Stimulated activated CD4-positive, alpha-beta T cell treated with anti-CD3 and anti-CD28 coated beads, Interleukin-12 subunit alpha, Interleukin-12 subunit beta, amount 100 ng/mL, for 48 hours (primary cell): ENCODE measurements at regions not wholly inside any gene's neighbourhood (a gene's known extent, or its start where the extent isn't known, plus 50 kb on each side); places are given as distances from the start of the nearest gene placed in this dataset.
"Not testable (repeated sequence)": the region's sequence is repeated elsewhere in the genome, so short reads cannot be mapped to it uniquely, and the experiment has no call there.

Source experiments
- DNase-seq, 3 donors: peaks; one replicate each; pipeline ENCODE4 v3.0.0-alpha.2; 2020; ENCODE audit warnings: low read depth in 2 of 3, low spot score in 1 of 3

- no peak for DNase-seq
These were observed 236.3 kb upstream of the ID2 start for GRCh38 chr2:8445580-8445979.

DNA sequence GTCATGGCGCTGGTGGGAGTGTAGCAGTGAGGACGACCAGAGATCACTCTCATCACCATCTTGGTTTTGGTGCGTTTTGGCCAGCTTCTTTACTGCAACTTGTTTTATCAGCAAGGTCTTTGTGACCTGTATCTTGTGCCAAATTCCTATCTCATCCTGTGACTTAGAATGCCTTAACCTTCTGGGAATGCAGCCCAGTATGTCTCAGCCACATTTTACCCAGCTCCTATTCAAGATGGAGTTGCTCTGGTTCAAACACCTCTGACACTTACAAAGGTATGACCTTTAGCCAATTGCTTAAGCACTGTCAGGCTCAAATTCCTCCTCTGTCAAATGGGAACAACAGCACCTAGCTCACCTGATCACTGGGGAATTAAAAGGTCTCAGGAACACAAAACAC lies 235.1 kb upstream of the ID2 start:
- DNase-seq: not testable (repeated sequence)

DNA sequence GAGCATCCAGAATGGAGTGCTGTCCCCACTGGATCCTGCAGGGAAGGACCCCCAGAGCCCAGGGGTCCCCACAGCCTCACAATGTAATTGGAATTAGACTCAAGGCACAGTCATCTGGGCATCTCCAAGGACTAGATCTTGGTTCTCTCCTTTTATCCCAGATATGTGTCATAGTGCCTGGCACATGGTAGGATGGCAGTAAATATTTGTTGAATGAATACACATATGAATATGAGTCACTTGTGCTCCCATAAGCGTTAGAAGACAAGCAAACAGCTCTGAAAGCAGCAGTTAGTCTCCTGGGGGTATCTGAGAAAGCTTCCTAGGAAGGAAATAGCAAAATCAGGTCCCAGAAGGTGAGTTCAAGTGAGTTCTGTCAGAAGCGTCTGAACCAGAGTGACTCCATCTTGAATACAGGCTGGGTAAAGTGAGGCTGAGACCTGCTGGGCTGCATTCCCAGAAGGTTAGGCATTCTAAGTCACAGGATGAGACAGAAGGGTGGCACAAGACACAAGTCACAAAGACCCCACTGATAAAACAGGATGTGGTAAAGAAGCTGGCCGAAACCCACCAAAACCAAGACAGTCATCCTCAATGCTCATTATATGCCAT lies 234.1 kb upstream of the ID2 start:
- no peak for DNase-seq

DNA sequence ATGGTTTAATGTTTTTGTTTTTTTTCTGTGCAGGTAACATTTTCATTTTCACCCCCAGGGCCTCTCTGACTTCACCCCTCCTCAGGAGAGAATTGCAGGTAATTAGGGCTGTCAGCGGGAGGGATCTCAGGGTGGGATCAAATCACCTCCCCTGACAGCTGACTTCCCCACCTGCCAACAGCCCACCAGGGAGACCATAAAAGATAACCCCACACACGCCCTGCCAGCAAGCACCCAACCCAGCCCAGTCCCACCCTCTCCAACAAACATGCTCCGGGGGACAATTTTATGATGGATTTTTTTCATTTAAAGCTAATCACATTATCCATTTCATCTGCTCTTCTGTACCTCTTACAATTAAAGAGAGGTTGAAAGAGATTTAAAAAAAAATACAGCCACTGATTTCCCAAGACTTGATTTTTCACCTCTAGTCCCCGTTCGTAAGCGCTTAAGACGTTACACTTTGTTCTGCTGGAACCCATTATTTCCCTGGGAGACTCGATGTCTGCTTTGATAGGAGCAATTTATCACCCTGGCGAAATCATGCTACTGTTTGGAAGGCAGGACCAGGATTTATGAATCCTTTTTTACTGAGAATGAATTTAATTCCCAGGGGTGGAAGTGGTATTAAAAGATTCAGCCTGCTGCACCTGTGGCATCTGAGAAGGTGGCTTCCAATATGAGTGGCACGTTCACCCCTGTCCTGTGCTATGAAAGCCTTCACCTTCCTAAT lies 232.9 kb upstream of the ID2 start:
- DNase-seq: no peak

DNA sequence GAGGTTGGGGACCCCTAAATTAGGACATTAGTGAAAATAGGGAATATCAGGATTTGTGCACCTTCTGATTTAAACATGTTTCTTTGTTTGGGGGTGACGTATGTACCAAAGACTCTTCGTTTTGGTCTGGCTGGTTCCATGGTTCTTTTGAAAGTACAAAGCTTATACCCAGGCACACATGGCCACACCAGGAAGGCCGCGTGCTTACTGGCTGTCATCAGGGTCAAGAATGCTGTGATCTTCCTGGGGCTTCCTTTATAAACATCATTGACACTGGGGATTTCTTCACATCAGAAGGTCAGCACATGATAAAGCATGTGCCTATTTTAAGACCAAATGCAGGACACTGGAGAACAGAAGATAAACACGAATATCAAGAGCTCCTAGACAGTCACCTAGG lies 230.6 kb upstream of the ID2 start:
- no peak for DNase-seq

DNA sequence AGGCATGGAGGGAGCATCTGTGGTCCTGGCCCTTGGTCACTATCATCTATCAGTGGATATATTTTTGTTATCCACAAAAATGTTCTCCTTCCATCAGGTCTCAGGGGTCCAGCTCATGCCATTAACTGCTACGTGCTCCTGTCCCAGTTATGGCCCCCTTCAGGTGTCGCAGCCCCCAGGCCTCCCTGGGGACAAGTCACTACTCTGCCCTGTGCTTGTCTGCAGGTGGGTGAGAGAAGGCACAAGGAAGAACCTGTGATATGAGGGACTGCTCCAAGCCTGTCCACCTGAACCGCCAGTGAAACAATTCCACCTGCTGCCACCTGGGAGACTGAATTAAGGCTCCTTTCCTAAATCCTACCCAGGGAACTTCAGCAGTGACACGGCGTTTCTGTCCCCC lies 229.6 kb upstream of the ID2 start:
- DNase-seq: no peak

DNA sequence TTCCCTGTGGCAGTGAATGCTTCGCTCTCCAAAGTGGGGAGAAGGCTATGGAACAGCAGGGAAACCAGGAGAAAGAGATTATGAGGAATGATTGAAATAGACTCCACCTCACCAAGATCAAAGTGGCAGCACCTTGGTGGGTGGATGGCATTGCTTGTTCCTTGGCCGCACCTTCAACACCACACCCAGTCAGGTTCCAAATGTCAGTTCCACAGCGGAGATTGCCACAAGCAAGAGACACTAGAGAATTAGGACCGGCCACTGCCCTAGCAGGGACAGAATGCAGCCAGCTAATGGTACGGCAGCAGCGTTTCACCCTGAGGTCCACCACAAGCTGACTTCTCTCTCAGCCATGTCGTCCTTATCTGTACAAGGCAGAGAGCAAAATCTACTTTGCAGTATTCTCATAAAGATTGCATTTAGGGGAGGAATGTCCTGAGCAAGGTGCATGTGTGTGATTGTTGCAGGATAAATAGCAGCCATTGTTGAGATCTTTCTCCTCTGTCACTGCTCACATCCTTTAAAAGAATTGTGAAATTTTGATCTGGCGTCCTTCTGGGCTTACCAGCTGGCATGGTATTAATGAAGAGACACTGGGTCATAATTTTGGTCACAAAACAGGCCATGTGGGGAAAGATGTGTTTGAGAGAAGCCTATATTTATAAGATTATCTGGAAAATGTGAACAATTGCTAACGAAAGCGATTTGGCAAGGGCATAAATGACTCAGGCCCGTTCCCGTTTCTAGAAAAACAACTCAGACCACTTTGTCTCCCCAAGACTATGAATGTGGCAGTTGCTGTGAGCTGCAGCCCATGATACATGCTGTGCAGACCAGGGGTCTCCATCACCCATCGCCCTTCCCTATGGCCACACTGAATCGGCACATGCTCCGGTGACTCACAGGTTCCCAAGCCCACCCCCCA lies 228.6 kb upstream of the ID2 start:
- DNase-seq: no peak

- DNase-seq: no peak
These were observed 228.0 kb upstream of the ID2 start for GRCh38 chr2:8453904-8454302.

DNA sequence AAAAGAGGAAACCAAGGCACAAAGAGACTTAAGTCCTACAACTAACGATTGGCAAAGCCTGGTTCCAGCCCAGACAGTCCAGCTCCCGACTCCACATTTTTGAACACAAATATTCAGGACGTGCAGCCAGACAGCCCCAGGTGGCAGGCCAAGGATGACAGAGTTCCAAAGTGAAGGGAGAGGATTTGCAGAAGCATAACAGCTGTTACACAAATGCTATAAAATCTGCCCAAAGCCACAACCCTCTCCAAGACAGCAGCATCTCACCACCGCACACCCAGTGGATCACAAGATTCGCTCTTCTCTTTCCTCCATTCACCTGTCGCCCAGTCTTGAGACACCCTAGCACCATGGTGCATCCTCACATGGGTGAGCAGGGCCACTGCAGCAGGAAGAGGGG lies 227.1 kb upstream of the ID2 start:
- DNase-seq: no peak

DNA sequence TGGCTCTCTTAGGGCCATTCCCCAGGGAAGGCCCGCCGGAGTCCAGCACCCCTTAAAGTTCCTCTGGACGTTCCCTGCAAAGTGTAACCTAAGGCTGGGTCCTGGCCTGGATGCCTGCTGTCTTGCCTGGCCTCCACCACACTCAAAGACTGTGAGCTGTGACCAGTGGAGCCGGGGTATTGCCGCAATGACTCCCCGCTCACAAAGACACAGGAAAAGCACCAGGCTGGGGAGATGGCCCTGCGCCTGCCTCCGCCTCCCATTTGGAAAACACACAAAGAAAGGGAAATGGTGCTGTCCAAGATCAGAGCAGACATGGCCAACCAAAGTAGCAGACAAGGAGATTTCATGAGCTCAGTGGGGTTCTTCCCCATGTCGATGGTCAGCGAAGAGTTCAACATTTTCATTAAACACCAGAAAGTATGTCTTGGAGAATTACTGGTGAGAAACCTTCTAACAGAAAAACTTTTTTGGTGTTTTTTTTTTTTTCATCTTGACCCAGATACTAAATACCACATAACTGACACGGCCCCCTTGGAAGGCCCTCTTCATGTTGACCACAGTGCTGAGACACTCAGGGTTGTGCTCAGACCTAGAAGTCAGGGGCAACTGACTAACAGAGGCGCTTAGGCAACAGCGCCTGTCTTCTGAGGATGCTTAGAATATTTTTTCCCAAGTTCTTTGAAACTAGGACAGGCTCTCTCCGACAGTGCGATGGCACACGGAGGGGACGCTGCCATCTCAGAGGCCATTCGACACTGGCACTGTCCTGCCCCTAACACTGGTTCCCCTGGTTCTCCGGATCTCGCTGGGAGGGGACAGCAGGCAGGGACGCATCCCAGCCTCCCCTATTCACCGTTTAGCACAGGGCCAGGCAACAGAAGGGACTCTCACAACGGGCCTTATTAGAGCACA lies 226.4 kb upstream of the ID2 start:
- DNase-seq: no peak

DNA sequence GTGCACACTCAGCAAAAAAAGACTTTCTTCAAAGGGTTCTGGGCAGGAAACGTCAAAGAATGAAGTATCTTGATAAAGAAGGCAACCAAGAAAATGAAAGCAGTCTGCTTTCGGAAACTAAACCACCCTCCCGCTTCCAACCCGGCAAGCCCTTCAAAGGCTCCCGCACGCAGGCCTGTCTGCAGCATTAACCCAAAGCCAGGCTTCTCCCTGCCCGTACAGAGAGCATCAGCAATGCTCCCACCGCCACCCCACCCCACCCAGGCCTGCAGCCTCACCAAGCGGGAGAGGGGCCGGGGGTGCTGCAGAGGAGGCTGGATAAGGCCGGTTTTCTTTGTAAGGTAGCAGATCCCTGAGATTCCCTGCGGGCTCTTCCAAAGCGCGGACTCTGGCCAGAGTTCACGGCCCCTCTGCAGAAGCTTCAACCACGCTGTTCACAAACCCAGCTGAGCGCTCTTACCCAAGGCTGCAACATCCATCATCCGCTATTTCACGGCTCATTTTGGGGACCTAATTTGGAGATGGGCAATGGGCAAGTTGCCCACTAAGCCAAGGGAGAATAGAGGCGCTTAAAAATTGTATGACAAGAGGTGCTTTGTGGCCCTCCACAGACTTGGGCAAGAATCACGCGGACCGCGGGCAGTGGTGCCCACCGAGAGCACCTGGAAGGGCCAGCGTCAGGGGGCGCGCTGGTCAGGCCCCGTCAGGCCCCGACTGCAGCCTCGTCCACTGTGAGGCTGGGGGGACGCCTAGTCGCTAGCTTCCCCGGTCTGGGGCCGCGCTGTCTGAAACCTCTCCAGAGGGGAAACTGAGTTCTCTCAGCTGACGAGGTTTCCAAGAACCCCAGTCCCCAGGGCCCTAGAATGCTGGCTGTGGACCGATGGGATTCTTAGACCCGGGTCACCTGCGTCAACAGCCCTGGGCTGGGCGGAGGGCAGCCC lies 225.4 kb upstream of the ID2 start:
- peak in 2 of 3 donors; percentile 32 to 45 for DNase-seq

- DNase-seq: no peak
These were observed 224.8 kb upstream of the ID2 start for GRCh38 chr2:8457092-8457481.

DNA sequence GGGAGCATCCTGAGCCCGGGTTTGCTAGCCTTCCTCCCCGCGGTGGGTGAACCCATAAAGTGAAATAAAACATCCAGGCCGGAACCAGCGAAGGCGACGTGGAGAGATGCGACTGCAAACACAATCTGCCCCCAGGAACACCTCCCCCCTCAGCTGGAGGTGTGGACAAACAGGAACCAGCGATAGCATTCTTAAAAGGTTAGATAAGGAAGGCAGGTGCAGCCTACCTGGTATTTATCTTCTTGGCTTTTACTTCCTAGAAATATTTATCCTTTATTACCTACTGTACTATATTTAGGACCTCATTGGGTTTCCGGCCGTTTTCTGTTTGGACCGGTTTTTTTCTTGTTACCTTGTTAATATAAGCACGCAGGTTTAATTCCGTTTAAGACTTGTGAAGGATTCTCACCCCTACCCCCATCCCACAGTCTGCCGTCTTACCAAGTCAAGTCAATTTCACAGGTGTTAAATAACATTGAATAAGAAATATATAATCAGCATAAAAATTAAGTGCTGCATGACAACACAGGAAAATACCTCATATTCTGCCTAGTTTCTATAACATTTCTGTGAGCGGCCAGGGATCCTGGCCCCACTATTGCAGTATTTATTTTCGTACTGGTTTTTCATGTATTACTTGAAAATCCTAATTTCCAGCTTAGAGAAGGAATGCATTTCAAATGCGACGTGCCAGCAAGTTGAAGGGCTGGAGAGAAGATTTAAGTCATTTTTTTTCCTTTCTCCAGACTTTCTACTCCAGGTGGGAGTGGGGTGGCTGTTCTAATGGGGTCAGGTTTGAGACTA lies 224.0 kb upstream of the ID2 start:
- no peak for DNase-seq

GRCh38 chr2:8458503-8459459 lies 223.1 kb upstream of the ID2 start:
- DNase-seq: no peak

DNA sequence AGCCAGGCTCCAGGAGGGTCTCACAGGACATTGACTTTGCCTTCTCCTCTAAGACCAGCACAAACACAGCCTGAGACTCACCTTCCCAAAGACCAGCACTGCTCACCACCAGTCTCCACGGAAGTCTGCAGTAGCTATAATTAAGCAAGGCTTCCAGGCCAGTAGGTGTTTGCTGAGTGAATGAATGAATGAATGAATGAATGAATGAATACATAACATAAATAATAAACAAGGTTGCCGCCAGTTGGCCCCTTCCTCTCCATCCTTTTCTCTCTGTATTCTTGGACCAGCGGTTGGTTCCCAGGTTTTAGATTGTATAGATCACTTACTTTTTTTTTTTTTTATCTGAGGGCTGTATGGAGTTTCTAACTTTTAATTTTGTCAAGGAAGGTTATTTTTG lies 222.4 kb upstream of the ID2 start:
- no peak for DNase-seq

GRCh38 chr2:8461341-8461740 lies 220.5 kb upstream of the ID2 start:
- DNase-seq: no peak

GRCh38 chr2:8462280-8462679 lies 219.6 kb upstream of the ID2 start:
- no peak for DNase-seq
